ENCODE measurements at regions not wholly inside any gene's neighbourhood (a gene's known extent, or its start where the extent isn't known, plus 50 kb on each side); places are given as distances from the start of the nearest gene placed in this dataset.

DNA sequence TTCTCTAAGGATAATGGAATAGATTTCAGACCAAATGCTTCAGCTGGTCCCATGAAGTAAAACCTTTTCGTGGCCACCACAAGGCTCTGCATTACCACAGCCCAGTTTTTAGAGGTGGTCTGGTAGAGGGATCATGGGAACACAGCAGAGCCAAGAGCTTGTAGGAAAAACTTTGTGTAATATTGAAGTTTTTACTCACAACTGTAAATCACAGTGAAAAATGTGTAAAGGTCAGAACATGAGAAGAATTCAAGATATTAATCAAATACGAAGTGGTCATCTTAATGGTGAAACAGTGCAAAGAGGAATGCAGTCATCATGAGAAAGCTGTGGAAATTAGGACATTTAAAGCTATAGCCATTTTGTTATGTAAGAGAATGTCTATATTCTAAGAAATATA is 197.5 kb downstream of the NPR3 start:
- H3K4me2 ChIP-seq (ENCODE audit: insufficient read depth, low read length) = no peak overlapping the region
- no peaks in the 10 kb centered on the region for H3K4me1 ChIP-seq (replicated peaks in 1 of 2; ENCODE audit: control insufficient read depth in 2 of 2, insufficient read depth in 2 of 2, low read length in 2 of 2)
- H3K36me3 ChIP-seq (ENCODE audit: control insufficient read depth, insufficient read depth, low read length) = no peaks in the 10 kb centered on the region
- ATAC-seq = no peak
- intact Hi-C loops (cut with micrococcal nuclease) = no loop called here
- no peaks in the 10 kb centered on the region for H3K27me3 ChIP-seq (ENCODE audit: control insufficient read depth in 2 of 2, insufficient read depth in 2 of 2, low read length in 2 of 2)
- in situ Hi-C loops (cut with MboI) = no loop called here
- H3K9me3 ChIP-seq (replicated peaks; ENCODE audit: control insufficient read depth, insufficient read depth, low read depth, low read length) = no peaks in the 10 kb centered on the region
- H3K9me1 ChIP-seq (ENCODE audit: control insufficient read depth, insufficient read depth, low read length) = no peaks in the 10 kb centered on the region
- H3K27ac ChIP-seq (ENCODE audit: extremely low read depth, low read depth, low read length) = no peak overlapping the region
- FAIRE-seq = no peak
- H3K9ac ChIP-seq (ENCODE audit: insufficient read depth in 1 of 2, low read depth in 2 of 2, low read length in 2 of 2) = no peak overlapping the region
- H3K79me2 ChIP-seq (ENCODE audit: control insufficient read depth, insufficient read depth, low read length) = no peaks in the 10 kb centered on the region
- no peaks in the 10 kb centered on the region for H4K20me1 ChIP-seq (replicated peaks; ENCODE audit: control insufficient read depth, insufficient read depth, low read length)
- no peak for DNase-seq (ENCODE audit: extremely low read depth in 1 of 4, low spot score in 3 of 4)
- WGBS (ENCODE audit: insufficient coverage, low coverage, missing lambda C conversion rate) = 4% methylated on average over 2 of the region's 2 CpGs
- no peak overlapping the region for H2AFZ ChIP-seq (ENCODE audit: low read depth, low read length)
- ChIA-PET CTCF (ENCODE audit: low intra/inter-chr PET ratio) (no interaction called here), POLR2A (no interaction called here)
- no TSS peak for BruUV-seq (replicated peaks)
- no peak overlapping the region for H3K4me3 ChIP-seq
- TF ChIP-seq, protein P1, sequence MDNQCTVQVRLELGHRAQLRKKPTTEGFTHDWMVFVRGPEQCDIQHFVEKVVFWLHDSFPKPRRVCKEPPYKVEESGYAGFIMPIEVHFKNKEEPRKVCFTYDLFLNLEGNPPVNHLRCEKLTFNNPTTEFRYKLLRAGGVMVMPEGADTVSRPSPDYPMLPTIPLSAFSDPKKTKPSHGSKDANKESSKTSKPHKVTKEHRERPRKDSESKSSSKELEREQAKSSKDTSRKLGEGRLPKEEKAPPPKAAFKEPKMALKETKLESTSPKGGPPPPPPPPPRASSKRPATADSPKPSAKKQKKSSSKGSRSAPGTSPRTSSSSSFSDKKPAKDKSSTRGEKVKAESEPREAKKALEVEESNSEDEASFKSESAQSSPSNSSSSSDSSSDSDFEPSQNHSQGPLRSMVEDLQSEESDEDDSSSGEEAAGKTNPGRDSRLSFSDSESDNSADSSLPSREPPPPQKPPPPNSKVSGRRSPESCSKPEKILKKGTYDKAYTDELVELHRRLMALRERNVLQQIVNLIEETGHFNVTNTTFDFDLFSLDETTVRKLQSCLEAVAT (IDR thresholded peaks at IDR 0.05) = no peak
- TF ChIP-seq SMARCE1 (IDR thresholded peaks at IDR 0.05) = no peak
- TF ChIP-seq POLR2H (tag; IDR thresholded peaks at IDR 0.05; ENCODE audit: low read depth) = no peak
- no peak for TF ChIP-seq DNMT1 (IDR thresholded peaks at IDR 0.05)
- TF ChIP-seq EP300 (IDR thresholded peaks at IDR 0.05; ENCODE audit: low read length) = no peak
- TF ChIP-seq SREBF2 (CRISPR knock-in tag; IDR thresholded peaks at IDR 0.05) = no peak
- TF ChIP-seq CEBPB (tag; IDR thresholded peaks at IDR 0.05) = no peak
- no peak for TF ChIP-seq ZFP1 (CRISPR knock-in tag; IDR thresholded peaks at IDR 0.05)
- no peak for TF ChIP-seq TOE1 (IDR thresholded peaks at IDR 0.05; ENCODE audit: borderline replicate concordance)
- no peak for TF ChIP-seq TOE1 (CRISPR knock-in tag; IDR thresholded peaks at IDR 0.05; ENCODE audit: borderline replicate concordance, low read depth)
- no peak for TF ChIP-seq POU5F1 (IDR thresholded peaks at IDR 0.05; ENCODE audit: borderline replicate concordance, low read depth, low read length, partially characterized antibody)
- TF ChIP-seq CREB1 (IDR thresholded peaks at IDR 0.05) = no peak
- no peak for TF ChIP-seq CREB1 (CRISPR knock-in tag; IDR thresholded peaks at IDR 0.05)
- TF ChIP-seq, protein P2, sequence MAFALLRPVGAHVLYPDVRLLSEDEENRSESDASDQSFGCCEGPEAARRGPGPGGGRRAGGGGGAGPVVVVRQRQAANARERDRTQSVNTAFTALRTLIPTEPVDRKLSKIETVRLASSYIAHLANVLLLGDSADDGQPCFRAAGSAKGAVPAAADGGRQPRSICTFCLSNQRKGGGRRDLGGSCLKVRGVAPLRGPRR (CRISPR knock-in tag; IDR thresholded peaks at IDR 0.05) = no peak
- TF ChIP-seq ZNF586 (CRISPR knock-in tag; conservative IDR thresholded peaks at IDR 0.05) = no peak
- TF ChIP-seq CEBPG (CRISPR knock-in tag; IDR thresholded peaks at IDR 0.05) = no peak
- TF ChIP-seq CEBPG (tag; conservative IDR thresholded peaks at IDR 0.05 in 1 of 2, IDR thresholded peaks at IDR 0.05 in 1 of 2) = no peak
- no peak for TF ChIP-seq NR0B1 (IDR thresholded peaks at IDR 0.05; ENCODE audit: partially characterized antibody)
- no peak for TF ChIP-seq CHCHD3 (CRISPR knock-in tag; IDR thresholded peaks at IDR 0.05)
- no peak for TF ChIP-seq BACH1 (tag; IDR thresholded peaks at IDR 0.05)
- no peak for TF ChIP-seq CXXC5 (CRISPR knock-in tag; IDR thresholded peaks at IDR 0.05)
